ENCODE measurements at regions not wholly inside any gene's neighbourhood (a gene's known extent, or its start where the extent isn't known, plus 50 kb on each side); places are given as distances from the start of the nearest gene placed in this dataset.
"Not testable (repeated sequence)": the region's sequence is repeated elsewhere in the genome, so short reads cannot be mapped to it uniquely, and the experiment has no call there.

- no peaks in the 10 kb centered on the region for H3K27me3 ChIP-seq
- no peak overlapping the region for H3K4me3 ChIP-seq
- no peak for TF ChIP-seq POLR2A (IDR thresholded peaks at IDR 0.05)
- no peak for TF ChIP-seq CTCF (IDR thresholded peaks at IDR 0.05)
- H3K27ac ChIP-seq: no peak overlapping the region
- H3K4me1 ChIP-seq: peaks cover 0 to 8% (median 3%) of the 10 kb centered on the region in 12 donors
- H3K36me3 ChIP-seq: no peaks in the 10 kb centered on the region
- intact Hi-C loops (cut with DNase I): no loop called here
- H3K9me3 ChIP-seq: peaks cover 0 to 56% (median 23%) of the 10 kb centered on the region in 12 donors
- no peak for DNase-seq
- no peak for ATAC-seq
These were observed 195.1 kb upstream of the SLC38A2 start for GRCh38 chr12:46567667-46568066.

GRCh38 chr12:46562625-46563225, 190.2 kb upstream of the SLC38A2 start:
- Histone ChIP-seq H3K4me1 (peaks cover 0 to 24% (median 4%) of the 10 kb centered on the region in 12 donors), H3K27me3 (no peaks in the 10 kb centered on the region), H3K9me3 (peaks cover 0 to 41% (median 16%) of the 10 kb centered on the region in 12 donors), H3K36me3 (no peaks in the 10 kb centered on the region), H3K4me3 (no peak overlapping the region), H3K27ac (peak overlapping the region in 2 of 12 donors; percentile 9 to 25)
- WGBS, 4 donors: 61 to 75% (median 62%) methylated on average over 5 of the region's 5 CpGs
- ATAC-seq (no peak), DNase-seq (no peak)
- no peak for TF ChIP-seq POLR2A (IDR thresholded peaks at IDR 0.05)
- TF ChIP-seq CTCF (IDR thresholded peaks at IDR 0.05): no peak
- intact Hi-C loops (cut with DNase I): no loop called here

- H3K27me3 ChIP-seq; H3K36me3 ChIP-seq; intact Hi-C loops (cut with DNase I); DNase-seq; H3K4me3 ChIP-seq; ATAC-seq: not testable (repeated sequence)
- peaks cover 0 to 24% (median 4%) of the 10 kb centered on the region in 12 donors for H3K4me1 ChIP-seq
- H3K27ac ChIP-seq: peak overlapping the region in 2 of 12 donors; percentile 9 to 25
- 86 to 96% (median 90%) methylated on average over 7 of the region's 7 CpGs for WGBS, 4 donors
- peaks cover 0 to 34% (median 10%) of the 10 kb centered on the region in 12 donors for H3K9me3 ChIP-seq
These were observed 189.4 kb upstream of the SLC38A2 start for GRCh38 chr12:46561769-46562624.

GRCh38 chr12:46560874-46561273, 188.3 kb upstream of the SLC38A2 start:
- intact Hi-C loops (cut with DNase I): no loop called here
- peaks cover 0 to 23% (median 9%) of the 10 kb centered on the region in 12 donors for H3K9me3 ChIP-seq
- no peaks in the 10 kb centered on the region for H3K27me3 ChIP-seq
- no peak for ATAC-seq
- DNase-seq: no peak
- no peak overlapping the region for H3K4me3 ChIP-seq
- TF ChIP-seq POLR2A (IDR thresholded peaks at IDR 0.05): no peak
- no peak for TF ChIP-seq CTCF (IDR thresholded peaks at IDR 0.05)
- H3K27ac ChIP-seq: no peak overlapping the region
- H3K4me1 ChIP-seq: peaks cover 0 to 34% (median 13%) of the 10 kb centered on the region in 12 donors
- no peaks in the 10 kb centered on the region for H3K36me3 ChIP-seq
- WGBS, 4 donors: 92 to 96% (median 93%) methylated on average over 1 of the region's 1 CpG

All from heart left ventricle (tissue), 16 donors.